CD4-positive, alpha-beta T cell treated with Interleukin-4 for 4 hours (primary cell): ENCODE measurements at regions not wholly inside any gene's neighbourhood (a gene's known extent, or its start where the extent isn't known, plus 50 kb on each side); places are given as distances from the start of the nearest gene placed in this dataset.

Experiments used
- DNase-seq: peaks from one replicate; pipeline ENCODE4 v3.0.0-alpha.2; 2020

GRCh38 chr5:96282020-96282419, 151.0 kb downstream of the PCSK1 start:
- DNase-seq, result no peak

- DNase-seq, result no peak
These were observed 152.1 kb downstream of the PCSK1 start for GRCh38 chr5:96280946-96281393.

DNA sequence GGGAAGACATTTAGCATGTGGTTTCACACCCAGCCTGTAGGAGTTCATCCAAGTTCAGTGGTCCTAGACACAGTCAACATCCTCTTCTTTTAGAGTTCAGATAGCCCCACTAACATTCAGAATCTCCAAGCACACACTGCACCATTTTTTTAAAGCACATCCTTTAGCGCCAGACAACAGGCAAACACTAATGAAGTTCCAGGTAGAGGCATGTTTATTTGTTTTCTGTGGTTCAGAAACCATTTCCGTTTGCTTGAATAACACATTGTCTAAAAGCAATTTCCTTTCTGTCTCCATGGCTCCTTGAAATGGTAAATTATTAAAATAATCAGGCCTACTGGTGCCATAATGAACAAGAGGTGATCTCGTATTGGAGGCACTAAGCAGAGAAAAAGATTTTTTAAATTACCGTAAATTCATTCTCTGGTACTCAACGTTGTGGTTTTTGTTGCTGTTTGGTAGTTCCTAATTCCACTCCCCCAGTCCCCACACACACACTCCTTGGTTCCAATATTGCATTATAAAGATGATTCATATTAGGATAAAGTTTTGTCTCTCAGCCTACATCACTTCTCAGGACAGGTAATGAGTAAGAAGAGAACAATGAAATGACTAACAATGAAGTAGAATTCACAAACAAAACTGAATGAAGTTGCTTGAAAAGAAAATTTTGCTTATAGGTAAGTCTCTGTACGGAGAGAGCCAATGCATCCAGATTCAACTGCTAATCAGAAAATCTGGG, 153.1 kb downstream of the PCSK1 start:
- DNase-seq, result no peak

DNA sequence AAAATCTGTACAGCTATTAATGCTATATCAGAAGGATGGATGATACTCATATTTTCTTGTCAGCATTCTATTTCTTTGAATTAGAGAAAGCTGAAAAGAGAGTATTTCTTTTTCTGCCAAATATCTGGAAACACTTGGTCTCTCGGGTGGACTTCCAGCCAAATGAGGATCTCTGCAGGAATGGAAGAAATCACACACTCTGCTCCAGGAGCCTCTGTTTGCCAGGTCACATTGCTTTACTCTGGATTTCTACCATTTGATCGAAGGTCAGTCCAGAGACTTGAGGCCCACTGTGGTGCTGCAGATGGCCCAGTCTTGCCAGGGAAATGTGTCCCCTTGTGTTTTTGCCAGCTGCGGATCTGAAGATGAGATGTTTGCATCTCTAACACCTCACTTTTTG, 154.1 kb downstream of the PCSK1 start:
- no peak for DNase-seq

DNA sequence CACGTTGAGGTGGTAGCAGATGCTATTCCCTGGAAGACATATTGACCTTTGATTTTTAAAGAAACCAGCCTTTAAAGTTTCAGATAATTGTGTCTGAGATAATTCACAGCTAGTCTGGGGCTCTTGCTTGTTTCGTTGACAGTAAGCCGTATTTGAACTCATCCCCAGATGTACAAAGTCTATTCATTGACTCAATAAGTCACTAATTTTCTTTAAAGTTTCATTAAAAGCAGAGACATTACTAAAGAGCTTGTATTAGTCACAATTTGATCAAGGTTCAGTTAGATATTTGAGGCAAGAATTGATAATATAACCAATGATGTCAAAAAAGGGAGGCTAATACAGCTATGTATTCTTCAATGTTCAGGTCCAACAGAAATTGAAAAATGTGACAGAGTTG, 158.0 kb downstream of the PCSK1 start:
- DNase-seq, result no peak

DNA sequence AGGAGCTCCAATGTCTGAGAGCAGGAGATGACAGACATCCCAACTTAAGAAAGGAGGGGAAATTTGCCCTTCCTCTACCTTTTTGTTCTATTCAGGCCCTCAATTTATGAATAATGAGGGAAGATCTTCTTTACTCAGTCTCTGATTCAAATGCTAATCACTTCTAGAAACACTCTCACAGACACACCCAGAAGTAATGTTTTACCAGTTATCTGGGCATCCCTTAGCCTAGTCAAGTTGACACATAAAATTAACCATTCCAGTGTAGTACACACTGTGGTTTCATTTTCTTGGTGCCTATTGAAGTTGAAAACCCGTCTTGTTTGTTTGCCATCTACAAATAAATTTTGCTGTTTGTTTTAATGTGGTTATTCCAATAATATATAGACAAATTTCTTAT, 167.6 kb downstream of the PCSK1 start:
- no peak for DNase-seq

DNA sequence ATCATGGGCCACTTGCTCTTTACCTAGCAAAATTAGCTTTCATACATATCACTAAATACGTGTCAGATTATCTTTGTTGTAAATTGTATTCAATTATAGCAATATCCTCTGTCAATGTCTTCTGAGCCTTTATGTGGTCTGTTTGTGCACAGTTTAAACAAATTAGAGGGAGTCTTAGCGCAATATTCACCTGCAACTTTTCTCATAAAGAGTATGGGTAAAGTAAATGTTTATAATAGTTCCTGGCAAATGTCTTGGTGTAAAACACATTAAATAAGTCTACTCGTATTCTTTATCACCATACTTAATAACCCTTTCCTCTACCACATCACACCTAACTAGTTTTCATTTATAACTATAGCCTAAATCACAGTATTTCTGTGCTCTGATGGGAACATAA, 169.0 kb downstream of the PCSK1 start:
- no peak for DNase-seq

- DNase-seq, result no peak
These were observed 170.9 kb downstream of the PCSK1 start for GRCh38 chr5:96262105-96262504.

DNA sequence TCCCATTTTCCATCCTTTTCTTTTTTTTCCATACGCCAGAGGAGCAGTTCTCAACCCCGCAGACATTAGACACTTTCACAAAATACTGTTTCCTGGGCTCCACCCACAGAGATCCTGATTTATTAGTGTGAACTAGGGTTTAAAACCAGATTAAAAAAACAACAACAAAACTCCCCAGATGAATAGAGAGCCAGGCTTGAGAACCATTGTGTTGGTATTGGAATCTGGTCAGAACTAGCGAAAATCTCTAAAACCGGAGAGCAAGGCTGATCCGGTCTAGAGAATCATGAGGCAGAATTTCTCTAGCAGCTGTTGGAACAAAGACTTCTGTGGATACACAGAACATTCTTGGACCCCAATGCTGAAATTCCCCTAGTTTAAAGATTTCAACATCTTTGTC, 173.0 kb downstream of the PCSK1 start:
- no peak for DNase-seq

GRCh38 chr5:96259151-96259772, 173.8 kb downstream of the PCSK1 start:
- no peak for DNase-seq

DNA sequence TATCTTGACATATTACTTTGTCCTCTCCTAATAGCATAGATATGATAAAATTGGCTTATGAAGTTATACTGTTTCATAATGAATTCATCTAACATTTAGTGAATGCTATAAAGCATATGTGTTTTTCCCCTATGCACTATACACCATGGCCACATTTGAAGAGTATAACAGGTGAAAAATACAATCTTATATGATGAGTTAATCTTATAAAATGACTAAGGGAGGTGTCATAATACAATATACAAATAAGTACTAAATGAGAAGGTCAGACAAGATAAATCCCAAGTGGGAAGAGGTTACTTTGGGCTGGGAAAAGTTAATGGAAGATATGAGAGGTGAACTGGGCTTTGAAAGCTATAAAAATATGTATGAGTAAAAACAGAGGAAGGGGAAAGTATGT, 174.4 kb downstream of the PCSK1 start:
- no peak for DNase-seq

DNA sequence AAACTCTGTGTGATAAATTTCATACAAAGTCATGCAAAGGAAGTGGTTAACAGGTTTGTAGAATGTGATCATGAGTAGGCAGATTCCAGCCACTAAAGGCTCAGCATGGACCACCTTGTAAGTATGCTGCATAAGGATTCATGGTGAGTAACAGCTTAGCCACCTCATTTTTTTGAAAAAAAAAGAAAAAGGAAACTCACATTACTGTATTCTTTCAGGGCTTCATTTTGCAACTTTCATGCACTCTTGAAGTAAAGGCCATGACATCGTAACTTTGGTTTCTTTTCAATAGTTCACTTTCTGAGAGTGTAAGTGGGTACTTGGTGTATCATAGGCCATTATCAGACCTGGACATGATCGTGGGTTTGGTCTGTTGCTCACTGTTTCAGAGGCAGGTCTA, 175.1 kb downstream of the PCSK1 start:
- no peak for DNase-seq

DNA sequence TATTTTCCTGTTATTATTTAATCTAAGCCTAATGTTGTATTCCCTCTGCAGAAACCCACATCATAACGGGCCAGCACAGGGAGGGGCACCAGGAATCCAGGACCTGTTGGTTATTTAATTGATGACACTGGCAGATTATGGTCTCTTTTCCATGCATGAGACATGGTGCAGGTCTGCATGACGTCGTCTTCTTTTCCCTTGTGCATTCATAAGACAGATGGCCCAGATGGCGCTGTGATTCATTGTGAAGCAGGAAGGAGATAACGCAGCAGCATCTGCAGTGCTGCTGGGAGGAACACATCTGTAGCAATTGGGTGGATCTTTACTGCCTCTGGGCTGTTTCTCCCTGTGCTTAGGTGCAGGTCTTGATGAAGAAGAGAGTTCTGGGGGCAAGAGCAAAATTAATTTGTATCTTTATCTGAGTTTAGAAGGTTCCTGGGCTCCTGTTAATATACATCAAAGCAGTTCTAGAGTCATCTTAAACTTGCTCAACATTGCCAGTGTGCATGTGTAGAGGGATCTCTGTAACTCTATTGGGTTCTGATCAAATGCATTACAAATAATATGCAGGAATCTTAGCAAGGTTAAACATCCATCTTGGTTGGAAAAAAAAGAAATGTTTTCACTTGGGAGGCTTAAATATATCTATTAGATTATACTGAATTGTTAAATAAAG, 176.1 kb downstream of the PCSK1 start:
- DNase-seq, result no peak

- DNase-seq, result no peak
These were observed 177.9 kb downstream of the PCSK1 start for GRCh38 chr5:96254980-96255691.

GRCh38 chr5:96253140-96253539, 179.9 kb downstream of the PCSK1 start:
- DNase-seq, result no peak

DNA sequence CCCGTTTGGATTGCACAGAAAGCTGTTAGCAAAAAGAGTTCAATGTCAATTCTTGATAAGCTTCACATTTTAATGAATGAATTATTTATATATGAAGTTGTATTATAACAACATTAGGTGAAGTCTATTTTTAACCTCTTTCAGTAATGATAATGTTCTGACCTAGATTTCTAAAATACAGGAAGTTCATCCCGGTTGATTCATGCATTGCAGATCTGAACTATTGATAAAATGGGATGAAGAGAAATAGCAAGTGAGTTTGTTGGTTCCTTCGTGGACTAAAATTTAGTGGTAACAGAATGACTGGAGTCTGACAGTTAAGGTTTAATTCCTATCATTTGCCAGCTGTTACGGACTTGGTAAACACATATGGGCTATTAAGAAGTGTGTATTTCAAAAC, 180.5 kb downstream of the PCSK1 start:
- DNase-seq, result no peak

DNA sequence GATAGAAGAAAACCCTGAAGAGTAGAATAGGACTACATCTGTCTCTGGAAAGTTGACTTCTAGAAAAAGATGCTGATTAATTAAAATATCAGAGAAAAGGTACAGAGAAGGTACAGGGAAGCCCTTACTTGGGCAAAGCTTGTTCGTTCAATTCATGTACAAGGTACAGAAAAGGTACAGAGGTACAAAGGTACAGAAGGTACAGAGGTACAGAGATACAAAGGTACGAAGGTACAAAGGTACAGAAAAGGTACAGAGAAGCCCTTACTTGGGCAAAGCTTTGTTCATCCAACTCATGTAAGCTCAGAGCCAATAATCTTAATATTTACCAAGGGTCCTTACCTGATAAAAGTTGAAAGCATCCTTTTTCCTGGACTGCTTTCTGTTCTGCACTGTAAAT, 182.3 kb downstream of the PCSK1 start:
- no peak for DNase-seq

GRCh38 chr5:96248131-96248530, 184.9 kb downstream of the PCSK1 start:
- no peak for DNase-seq

DNA sequence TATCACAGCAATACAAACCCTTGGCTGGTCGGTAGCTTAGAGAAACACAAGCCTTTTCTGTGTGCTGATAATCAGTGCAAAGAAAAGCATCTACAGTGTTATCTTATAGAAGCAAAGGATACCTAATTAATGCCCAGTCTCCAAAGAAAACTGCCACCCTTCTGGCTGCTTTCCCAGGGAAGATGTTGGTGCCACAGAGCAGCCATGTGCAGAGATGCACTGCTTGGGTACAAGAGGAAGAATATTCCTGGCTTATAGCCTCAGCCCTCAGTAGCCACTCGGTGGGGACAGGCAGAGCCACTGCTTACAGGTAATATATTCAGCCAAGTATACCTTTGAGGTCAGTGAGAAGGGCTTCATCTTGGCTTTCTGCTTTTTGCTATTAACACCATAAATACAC, 185.3 kb downstream of the PCSK1 start:
- DNase-seq, result no peak

- no peak for DNase-seq
These were observed 185.8 kb downstream of the PCSK1 start for GRCh38 chr5:96247097-96247701.

DNA sequence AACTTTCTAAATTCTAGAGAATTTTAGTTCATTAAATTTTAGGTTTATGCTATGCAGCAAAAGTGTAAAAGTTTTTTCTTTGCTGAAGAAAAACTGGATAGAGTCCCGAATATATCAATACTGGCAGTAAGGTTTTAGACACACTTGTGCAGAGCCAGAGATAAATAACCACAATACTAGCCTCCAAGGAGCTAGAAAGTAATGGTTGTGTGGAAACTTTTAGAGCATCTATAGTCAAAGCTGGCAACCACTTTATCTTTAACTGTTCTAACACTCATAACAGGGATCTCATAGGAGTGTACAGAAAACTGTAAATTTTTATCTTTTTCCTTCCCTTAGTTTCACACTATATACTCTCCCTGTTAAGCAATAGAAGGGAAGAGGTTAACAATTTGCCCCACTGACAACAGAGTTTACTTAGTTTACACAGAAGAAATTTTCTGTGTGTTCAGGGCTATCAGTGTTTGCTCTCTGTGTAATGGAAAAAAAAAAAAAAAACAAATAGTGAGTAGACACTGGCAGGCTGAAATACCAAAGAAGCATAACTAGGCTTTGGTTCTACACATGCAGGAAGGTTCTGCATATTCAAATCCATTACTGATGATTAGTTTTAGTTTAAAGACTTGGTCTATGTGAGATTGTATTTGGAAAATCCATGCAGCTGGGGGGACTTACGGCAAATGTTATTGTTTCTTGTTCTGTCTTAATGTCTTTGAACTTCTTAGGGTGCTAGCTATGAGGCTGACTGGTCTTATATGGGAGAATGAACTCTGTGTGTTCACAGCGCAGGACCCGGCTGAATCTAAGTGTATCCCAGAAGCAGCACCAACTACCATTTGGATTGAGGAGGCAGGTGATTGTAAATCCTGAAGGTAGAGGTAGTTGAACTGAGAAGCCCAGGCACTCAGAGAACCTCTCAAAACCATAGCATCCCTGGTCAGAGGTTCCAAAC, 187.6 kb downstream of the PCSK1 start:
- DNase-seq, result no peak

DNA sequence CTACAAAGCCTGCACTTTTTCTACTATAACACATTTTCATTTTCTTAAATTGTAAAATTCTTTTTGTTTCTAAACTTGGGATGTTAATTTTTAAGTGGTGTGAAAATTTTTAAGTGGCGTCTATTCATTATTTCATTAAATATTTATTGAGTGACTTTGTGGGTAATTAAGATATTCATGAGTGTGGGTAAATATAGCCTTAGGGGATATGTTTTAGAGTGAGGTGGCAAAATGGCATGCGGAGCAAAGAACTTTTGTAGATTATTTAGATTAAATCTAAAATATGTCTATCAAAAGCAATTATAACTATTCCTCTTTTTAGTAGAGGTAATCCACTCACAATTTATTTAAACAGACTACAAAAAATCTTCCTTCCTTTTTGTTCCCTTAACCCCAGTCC, 188.4 kb downstream of the PCSK1 start:
- no peak for DNase-seq
